CD14-positive monocyte (primary cell): ENCODE measurements at regions not wholly inside any gene's neighbourhood (a gene's known extent, or its start where the extent isn't known, plus 50 kb on each side); places are given as distances from the start of the nearest gene placed in this dataset.

Experiments
- DNase-seq, 3 donors: peaks; one replicate each; pipeline ENCODE4 v3.0.0-alpha.2; 2011 to 2022
- H2AFZ ChIP-seq: 2 replicates; pipeline ENCODE4 v1.6.0; 2012; ENCODE audit warnings: mild to moderate bottlenecking, low read depth, low read length, inconsistent platforms; ENCODE audit not compliant: insufficient read depth, poor library complexity, severe bottlenecking
- H3K27ac ChIP-seq, 2 donors: 1 replicate in 1 of 2; 2 replicates in 1 of 2; pipeline ENCODE4 v1.5.1; 2012 to 2013; ENCODE audit warnings: low read length in 2 of 2, control low read depth in 1 of 2, inconsistent platforms in 1 of 2, low read depth in 1 of 2, mild to moderate bottlenecking in 1 of 2
- H3K27me3 ChIP-seq, 2 donors: one replicate each; pipeline versions ENCODE4 v1.6.0 to v1.6.1; 2011 to 2013; ENCODE audit warnings: low read length in 2 of 2; ENCODE audit not compliant: control insufficient read depth in 2 of 2, insufficient read depth in 2 of 2
- H3K36me3 ChIP-seq, 2 donors: replicated peaks in 1 of 2; 1 replicate in 1 of 2; 2 replicates in 1 of 2; pipeline versions ENCODE4 v1.5.1 to v1.6.1; 2012 to 2013; ENCODE audit warnings: low read length in 2 of 2, control low read depth in 1 of 2, inconsistent platforms in 1 of 2, mild to moderate bottlenecking in 1 of 2; ENCODE audit not compliant: insufficient read depth in 2 of 2, control insufficient read depth in 1 of 2
- H3K4me1 ChIP-seq, 2 donors: 1 replicate in 1 of 2; 2 replicates in 1 of 2; pipeline versions ENCODE4 v1.5.1 to v1.6.1; 2012 to 2013; ENCODE audit warnings: low read length in 2 of 2, control low read depth in 1 of 2, inconsistent platforms in 1 of 2, mild to moderate bottlenecking in 1 of 2, moderate library complexity in 1 of 2; ENCODE audit not compliant: insufficient read depth in 2 of 2, control insufficient read depth in 1 of 2
- H3K4me2 ChIP-seq: replicated peaks from 2 replicates; pipeline ENCODE3; 2012; ENCODE audit warnings: low read length, moderate library complexity, mild to moderate bottlenecking; ENCODE audit not compliant: poor library complexity, severe bottlenecking; ENCODE audit errors: extremely low read depth
- H3K4me3 ChIP-seq, 3 experiments: fragments of 200-600 bp in 1 of 3; sonication (generic) in 1 of 3; replicated peaks in 1 of 3; 1 replicate in 2 of 3; 2 replicates in 1 of 3; pipeline ENCODE4 v1.5.1; 2011 to 2013; ENCODE audit warnings: low read length in 3 of 3, mild to moderate bottlenecking in 3 of 3, control low read depth in 2 of 3, low read depth in 2 of 3, inconsistent platforms in 1 of 3, moderate library complexity in 1 of 3
- H3K79me2 ChIP-seq: 2 replicates; pipeline ENCODE4 v1.6.0; 2012; ENCODE audit warnings: mild to moderate bottlenecking, control low read depth, inconsistent platforms, low read length, moderate library complexity; ENCODE audit not compliant: insufficient read depth
- H3K9ac ChIP-seq: 2 replicates; pipeline ENCODE4 v1.6.0; 2017; ENCODE audit warnings: low read length, mild to moderate bottlenecking; ENCODE audit not compliant: insufficient read depth, poor library complexity, severe bottlenecking
- H3K9me3 ChIP-seq, 2 donors: replicated peaks in 1 of 2; 1 replicate in 1 of 2; 2 replicates in 1 of 2; pipeline versions ENCODE4 v1.5.1 to v1.6.1; 2012 to 2013; ENCODE audit warnings: low read length in 2 of 2, control low read depth in 1 of 2; ENCODE audit not compliant: control insufficient read depth in 1 of 2, insufficient read depth in 1 of 2
- H4K20me1 ChIP-seq: 2 replicates; pipeline ENCODE4 v1.6.0; 2012; ENCODE audit warnings: mild to moderate bottlenecking, low read length, control low read depth, moderate library complexity; ENCODE audit not compliant: insufficient read depth
- H3K27ac Mint-ChIP-seq, 7 donors: one replicate each; pipeline ENCODE4 v1.8.0; 2020; ENCODE audit warnings: mild to moderate bottlenecking in 7 of 7, mixed read lengths in 7 of 7, moderate library complexity in 6 of 7, inconsistent platforms in 2 of 7
- H3K27me3 Mint-ChIP-seq, 3 donors: one replicate each; pipeline ENCODE4 v1.8.0; 2021 to 2022; ENCODE audit warnings: low read depth in 3 of 3, mild to moderate bottlenecking in 3 of 3, mixed read lengths in 3 of 3, moderate library complexity in 3 of 3, inconsistent platforms in 1 of 3
- H3K36me3 Mint-ChIP-seq, 2 donors: one replicate each; pipeline ENCODE4 v1.8.0; 2020; ENCODE audit warnings: mixed read lengths in 2 of 2, inconsistent platforms in 1 of 2, mild to moderate bottlenecking in 1 of 2
- H3K4me1 Mint-ChIP-seq: one replicate; pipeline ENCODE4 v1.8.0; 2020; ENCODE audit warnings: mild to moderate bottlenecking, mixed read lengths
- H3K4me3 Mint-ChIP-seq, 2 donors: one replicate each; pipeline ENCODE4 v1.8.0; 2020; ENCODE audit warnings: mild to moderate bottlenecking in 2 of 2, mixed read lengths in 2 of 2, moderate library complexity in 1 of 2
- H3K9me3 Mint-ChIP-seq, 7 donors: one replicate each; pipeline ENCODE4 v1.8.0; 2020 to 2022; ENCODE audit warnings: mixed read lengths in 7 of 7, mild to moderate bottlenecking in 6 of 7, moderate library complexity in 6 of 7, inconsistent platforms in 2 of 7
- CTCF ChIP-seq: fragments of 200-600 bp; IDR thresholded peaks from one replicate; pipeline ENCODE4 v1.8.0; 2022; ENCODE audit warnings: antibody characterized with exemption, mild to moderate bottlenecking
- WGBS: methylation state at CpG from one replicate; pipeline ENCODE4 v1.1.5; 2013; ENCODE audit warnings: missing lambda C conversion rate; ENCODE audit not compliant: insufficient coverage; 5-methylcytosine and 5-hydroxymethylcytosine counted together
- intact Hi-C, 2 donors: fragments of 100-400 bp; cut with micrococcal nuclease; formaldehyde crosslinking; loops; one replicate each; pipeline versions ENCODE4 v1.15.0 to v1.15.1; 2023

DNA sequence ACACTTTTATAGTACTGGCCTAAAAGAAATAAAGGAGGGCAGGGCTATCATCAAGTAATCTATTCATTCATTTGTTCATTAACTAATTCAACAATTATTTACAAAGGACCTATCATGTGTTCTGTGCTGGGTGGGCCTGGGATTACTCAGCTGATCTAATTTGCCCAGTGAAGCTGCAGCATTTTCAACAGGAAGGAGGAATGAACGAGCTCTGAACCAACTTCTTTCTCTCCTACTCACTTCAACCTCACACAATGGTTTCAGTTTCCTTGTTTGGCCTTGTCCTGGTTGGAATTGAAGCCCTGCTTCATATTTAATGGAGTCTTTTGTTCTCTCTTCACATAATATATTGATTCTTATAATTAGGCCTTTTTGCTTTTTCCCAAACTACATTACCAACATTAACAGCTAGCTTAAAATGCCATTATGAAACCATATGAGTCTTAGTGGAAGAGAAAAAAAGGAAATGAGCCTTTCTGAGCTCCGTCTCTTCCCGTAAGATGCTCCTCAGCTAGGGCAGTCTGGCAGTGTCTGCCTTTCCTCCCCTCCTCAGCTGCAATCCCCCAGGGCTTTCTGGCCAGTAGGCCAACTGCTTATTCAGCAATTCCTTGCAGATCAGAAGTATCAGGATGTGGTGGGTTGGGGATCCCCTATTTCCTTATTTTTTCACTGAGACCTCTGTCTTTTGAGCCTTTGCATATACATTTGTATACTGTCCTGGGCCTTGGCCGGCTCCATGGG is 79.4 kb upstream of the NRN1 start:
- Histone ChIP-seq H3K4me2 (peak overlapping the region; percentile 7), H3K27me3 (peaks cover 0 to 6% of the 10 kb centered on the region in 2 donors), H3K27ac (peak overlapping the region in 1 of 2 donors; percentile 20), H3K79me2 (no peaks in the 10 kb centered on the region), H3K9me3 (no peaks in the 10 kb centered on the region), H3K4me1 (peaks cover 0 to 9% of the 10 kb centered on the region in 2 donors), H4K20me1 (no peaks in the 10 kb centered on the region), H3K9ac (no peak overlapping the region), H2AFZ (peak overlapping the region; percentile 54), H3K36me3 (no peaks in the 10 kb centered on the region), H3K4me3 (no peak overlapping the region)
- no peak for TF ChIP-seq CTCF
- peak overlapping the region in 2 of 7 donors; percentile 19 to 30 for H3K27ac Mint-ChIP-seq
- peaks cover 4 to 29% (median 7%) of the 10 kb centered on the region in 7 donors for H3K9me3 Mint-ChIP-seq
- peaks cover 12% of the 10 kb centered on the region for H3K4me1 Mint-ChIP-seq
- H3K36me3 Mint-ChIP-seq, result no peaks in the 10 kb centered on the region
- no CpG with 5 or more reads among the region's 4 CpGs for WGBS
- peak in 2 of 3 donors; percentile 2 to 3 for DNase-seq
- intact Hi-C loops, result no loop called here
- H3K27me3 Mint-ChIP-seq, result peaks cover 0 to 7% (median 5%) of the 10 kb centered on the region in 3 donors
- no peak overlapping the region for H3K4me3 Mint-ChIP-seq

- Histone ChIP-seq H4K20me1 (no peaks in the 10 kb centered on the region), H3K4me2 (no peak overlapping the region), H3K4me1 (peaks cover 0 to 3% of the 10 kb centered on the region in 2 donors), H3K79me2 (no peaks in the 10 kb centered on the region), H3K9ac (no peak overlapping the region), H2AFZ (no peak overlapping the region), H3K27me3 (peaks cover 11 to 13% of the 10 kb centered on the region in 2 donors), H3K4me3 (no peak overlapping the region), H3K9me3 (no peaks in the 10 kb centered on the region), H3K36me3 (no peaks in the 10 kb centered on the region), H3K27ac (no peak overlapping the region)
- Mint-ChIP-seq H3K4me1 (peaks cover 2% of the 10 kb centered on the region), H3K27ac (no peak overlapping the region), H3K27me3 (peaks cover 12 to 19% (median 16%) of the 10 kb centered on the region in 3 donors), H3K9me3 (peaks cover 4 to 22% (median 7%) of the 10 kb centered on the region in 7 donors), H3K4me3 (no peak overlapping the region), H3K36me3 (no peaks in the 10 kb centered on the region)
- intact Hi-C loops, result no loop called here
- TF ChIP-seq CTCF, result no peak
- no peak for DNase-seq
- 94% methylated on average over 3 of the region's 4 CpGs for WGBS
These were observed 74.2 kb upstream of the NRN1 start for GRCh38 chr6:6080975-6081374.
